Vagina (tissue), 2 donors: ENCODE measurements at regions not wholly inside any gene's neighbourhood (a gene's known extent, or its start where the extent isn't known, plus 50 kb on each side); places are given as distances from the start of the nearest gene placed in this dataset.

ENCODE experiments used
- DNase-seq, 2 donors: peaks; one replicate each; pipeline ENCODE4 v3.0.0-alpha.2; 2017; ENCODE audit errors: extremely low spot score in 2 of 2
- H3K27ac ChIP-seq: fragments of 200-600 bp; sonication (generic); one replicate; pipeline ENCODE4 v1.5.1; 2019
- H3K27me3 ChIP-seq: fragments of 200-600 bp; sonication (generic); one replicate; pipeline ENCODE4 v1.5.1; 2019
- H3K36me3 ChIP-seq, 2 donors: fragments of 200-600 bp; sonication (generic); one replicate each; pipeline ENCODE4 v1.5.1; 2017 to 2019
- H3K4me1 ChIP-seq: fragments of 200-600 bp; sonication (generic); one replicate; pipeline ENCODE4 v1.5.1; 2019
- H3K4me3 ChIP-seq, 2 donors: fragments of 200-600 bp; sonication (generic); 1 replicate in 1 of 2; 2 replicates in 1 of 2; pipeline ENCODE4 v1.5.1; 2016 to 2019
- H3K9me3 ChIP-seq: fragments of 200-600 bp; sonication (generic); one replicate; pipeline ENCODE4 v1.5.1; 2019
- CTCF ChIP-seq, 3 experiments: fragments of 450-650 bp in 2 of 3; fragments of 200-600 bp in 1 of 3; sonication (generic) in 1 of 3; IDR thresholded peaks; one replicate each; pipeline ENCODE4 v1.5.1; 2017 to 2019; ENCODE audit warnings: antibody characterized with exemption in 3 of 3, mild to moderate bottlenecking in 2 of 3, moderate library complexity in 2 of 3
- POLR2A ChIP-seq, 2 donors: fragments of 450-650 bp; IDR thresholded peaks; one replicate each; pipeline ENCODE4 v1.6.1; 2017; ENCODE audit warnings: antibody characterized with exemption in 2 of 2, mild to moderate bottlenecking in 2 of 2, moderate library complexity in 2 of 2
- POLR2AphosphoS5 ChIP-seq, 2 donors: sonication (generic); formaldehyde crosslinking; IDR thresholded peaks; one replicate each; pipeline ENCODE4 v1.9.0; 2017; ENCODE audit warnings: antibody characterized with exemption in 2 of 2, mild to moderate bottlenecking in 2 of 2, low read depth in 1 of 2; ENCODE audit not compliant: insufficient read depth in 1 of 2
- intact Hi-C: fragments of 100-400 bp; cut with DNase I; formaldehyde crosslinking; loops from one replicate; pipeline ENCODE4 v1.15.1; 2023

DNA sequence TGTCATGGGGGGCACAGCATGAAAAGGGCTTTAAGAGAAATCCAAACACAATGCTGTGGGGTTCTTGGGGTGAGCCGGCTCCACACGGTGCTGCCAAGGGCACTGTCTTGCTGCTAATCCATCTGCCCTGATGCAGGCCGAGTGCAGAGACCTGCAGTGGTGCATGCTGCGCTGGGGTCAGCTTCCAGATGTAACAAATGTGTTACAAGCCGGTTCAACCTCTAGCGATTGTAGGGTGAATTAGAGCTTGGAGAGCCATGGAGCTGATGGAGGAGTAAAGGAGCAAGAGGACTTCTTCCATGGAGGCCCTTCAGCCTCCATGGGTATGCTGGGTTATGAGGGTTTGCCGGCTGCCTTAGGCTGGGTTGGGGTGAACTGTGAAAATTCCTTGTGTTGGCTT lies 402.3 kb downstream of the TYW1 start:
- no peak for DNase-seq
- Histone ChIP-seq H3K4me1 (no peaks in the 10 kb centered on the region), H3K27me3 (no peaks in the 10 kb centered on the region), H3K36me3 (no peaks in the 10 kb centered on the region), H3K27ac (no peak overlapping the region), H3K4me3 (no peak overlapping the region), H3K9me3 (no peaks in the 10 kb centered on the region)
- intact Hi-C loops, result no loop called here
- TF ChIP-seq CTCF (IDR thresholded peaks at IDR 0.05), result no peak
- no peak for TF ChIP-seq POLR2A (IDR thresholded peaks at IDR 0.05)
- no peak for TF ChIP-seq POLR2AphosphoS5 (IDR thresholded peaks at IDR 0.05; ENCODE audit: insufficient read depth in 1 of 2, low read depth in 1 of 2)

DNA sequence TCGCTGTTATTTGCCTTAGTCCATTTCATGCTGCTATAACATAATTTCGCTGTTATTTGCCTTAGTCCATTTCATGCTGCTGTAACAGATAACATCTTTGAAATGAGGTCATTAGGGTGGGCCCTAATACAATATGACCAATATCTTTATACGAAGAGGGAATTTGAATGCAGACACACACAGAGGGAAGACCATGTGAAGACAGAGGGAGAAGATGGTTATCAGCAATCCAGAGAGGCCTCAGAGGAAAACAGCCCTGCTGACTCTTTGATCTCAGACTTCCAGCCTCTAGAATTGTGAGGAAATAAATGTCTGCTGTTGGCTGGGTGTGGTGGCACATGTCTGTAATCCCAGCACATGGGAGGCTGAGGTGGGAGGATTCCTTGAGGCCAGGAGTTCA lies 404.9 kb downstream of the TYW1 start:
- intact Hi-C loops, result no loop called here
- Histone ChIP-seq H3K4me3 (no peak overlapping the region), H3K36me3 (no peaks in the 10 kb centered on the region), H3K4me1 (no peaks in the 10 kb centered on the region), H3K27ac (no peak overlapping the region), H3K27me3 (no peaks in the 10 kb centered on the region), H3K9me3 (no peaks in the 10 kb centered on the region)
- DNase-seq, result no peak
- TF ChIP-seq POLR2A (IDR thresholded peaks at IDR 0.05) (no peak), POLR2AphosphoS5 (IDR thresholded peaks at IDR 0.05; ENCODE audit: insufficient read depth in 1 of 2, low read depth in 1 of 2) (no peak), CTCF (IDR thresholded peaks at IDR 0.05) (no peak)

DNA sequence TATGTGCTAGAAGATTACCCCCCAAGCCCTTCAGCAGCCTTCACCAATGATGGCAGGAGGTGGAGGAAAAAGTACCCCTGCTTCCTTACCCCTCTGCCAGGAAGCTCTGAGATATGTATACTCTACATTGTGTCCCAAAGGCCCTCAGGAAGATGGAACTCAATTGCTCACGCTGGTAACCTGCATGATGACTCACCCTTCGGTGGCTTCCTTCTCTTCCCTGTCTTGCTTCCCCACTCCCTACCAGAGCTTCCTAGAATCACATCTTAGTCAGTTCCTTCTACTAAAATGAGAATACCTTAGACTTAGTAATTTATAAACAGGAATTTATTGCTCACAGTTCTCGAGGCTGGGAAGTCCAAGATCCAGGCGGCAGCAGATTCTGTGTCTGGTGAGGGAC lies 405.6 kb downstream of the TYW1 start:
- Histone ChIP-seq H3K36me3 (no peaks in the 10 kb centered on the region), H3K27me3 (no peaks in the 10 kb centered on the region), H3K27ac (no peak overlapping the region), H3K4me1 (no peaks in the 10 kb centered on the region), H3K4me3 (no peak overlapping the region), H3K9me3 (no peaks in the 10 kb centered on the region)
- no peak for DNase-seq
- TF ChIP-seq CTCF (IDR thresholded peaks at IDR 0.05), result no peak
- TF ChIP-seq POLR2AphosphoS5 (IDR thresholded peaks at IDR 0.05; ENCODE audit: insufficient read depth in 1 of 2, low read depth in 1 of 2), result no peak
- TF ChIP-seq POLR2A (IDR thresholded peaks at IDR 0.05), result no peak
- intact Hi-C loops, result no loop called here

DNA sequence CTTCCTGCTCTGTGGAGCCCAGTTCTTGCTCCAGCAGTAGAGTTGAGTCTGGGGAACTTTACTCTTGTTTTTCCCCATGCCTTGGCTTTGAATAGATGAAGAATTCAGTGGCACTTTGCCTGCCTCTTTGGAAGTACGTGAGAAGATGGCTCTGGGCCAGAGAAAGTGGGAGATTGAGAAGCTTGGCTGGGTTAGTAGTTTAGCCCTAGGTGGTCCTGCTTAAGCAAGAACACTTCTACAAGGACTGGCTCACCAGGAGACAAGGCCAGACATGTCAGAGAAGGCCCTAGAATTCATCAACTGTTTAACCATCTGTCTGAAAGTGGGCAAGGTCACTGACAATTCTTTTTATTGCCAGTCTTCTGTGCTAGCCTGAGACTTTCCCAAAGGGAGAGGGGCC lies 410.3 kb downstream of the TYW1 start:
- intact Hi-C loops, result no loop called here
- TF ChIP-seq CTCF (IDR thresholded peaks at IDR 0.05) (no peak), POLR2A (IDR thresholded peaks at IDR 0.05) (no peak), POLR2AphosphoS5 (IDR thresholded peaks at IDR 0.05; ENCODE audit: insufficient read depth in 1 of 2, low read depth in 1 of 2) (no peak)

DNA sequence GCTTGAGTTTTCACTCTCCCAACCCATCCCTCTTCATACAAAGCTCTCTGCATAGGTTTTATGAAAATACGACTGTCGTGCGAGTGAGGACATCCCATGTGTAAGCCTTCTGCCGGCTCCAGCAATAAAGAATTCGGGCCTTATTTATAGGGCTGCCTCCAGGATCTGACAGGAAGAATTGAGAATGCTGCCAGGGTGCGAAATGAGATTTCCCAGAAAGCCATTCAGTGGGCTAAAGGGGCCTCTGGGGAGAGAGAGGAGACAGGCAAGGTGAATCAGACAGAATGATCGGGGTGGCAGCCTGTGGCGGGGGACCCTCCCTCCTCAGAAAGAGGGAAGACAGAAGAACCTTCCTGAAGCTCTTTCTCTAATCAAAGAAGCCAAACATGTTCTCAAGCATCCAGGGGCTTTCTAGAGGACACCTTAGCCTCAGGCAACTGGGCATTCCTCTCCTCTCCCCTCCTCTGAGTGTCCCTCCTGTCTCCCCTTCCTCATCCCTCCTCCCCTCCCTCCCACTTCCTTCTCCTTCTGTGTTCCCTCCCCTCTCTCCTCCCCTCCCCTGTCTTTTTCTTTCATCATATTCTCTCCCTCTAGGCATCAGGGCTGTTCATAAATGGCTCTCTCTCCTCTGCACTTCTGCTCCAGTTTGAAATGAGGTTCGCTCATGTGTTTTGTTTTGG lies 410.9 kb downstream of the TYW1 start:
- H3K36me3 ChIP-seq, result no peaks in the 10 kb centered on the region
- H3K27me3 ChIP-seq, result no peaks in the 10 kb centered on the region
- intact Hi-C loops, result no loop called here
- H3K9me3 ChIP-seq, result no peaks in the 10 kb centered on the region
- H3K4me1 ChIP-seq, result no peaks in the 10 kb centered on the region
- DNase-seq, result no peak
- H3K27ac ChIP-seq, result no peak overlapping the region
- TF ChIP-seq POLR2A (IDR thresholded peaks at IDR 0.05) (no peak), CTCF (IDR thresholded peaks at IDR 0.05) (no peak), POLR2AphosphoS5 (IDR thresholded peaks at IDR 0.05; ENCODE audit: insufficient read depth in 1 of 2, low read depth in 1 of 2) (no peak)
- H3K4me3 ChIP-seq, result no peak overlapping the region

More for the DNA sequence above, 410.3 kb downstream of the TYW1 start:
- no peaks in the 10 kb centered on the region for H3K4me1 ChIP-seq
- H3K36me3 ChIP-seq, result no peaks in the 10 kb centered on the region
- no peaks in the 10 kb centered on the region for H3K9me3 ChIP-seq
- H3K27ac ChIP-seq, result no peak overlapping the region
- DNase-seq, result no peak
- H3K4me3 ChIP-seq, result no peak overlapping the region
- no peaks in the 10 kb centered on the region for H3K27me3 ChIP-seq
